ENCODE measurements at regions not wholly inside any gene's neighbourhood (a gene's known extent, or its start where the extent isn't known, plus 50 kb on each side); places are given as distances from the start of the nearest gene placed in this dataset.

DNA sequence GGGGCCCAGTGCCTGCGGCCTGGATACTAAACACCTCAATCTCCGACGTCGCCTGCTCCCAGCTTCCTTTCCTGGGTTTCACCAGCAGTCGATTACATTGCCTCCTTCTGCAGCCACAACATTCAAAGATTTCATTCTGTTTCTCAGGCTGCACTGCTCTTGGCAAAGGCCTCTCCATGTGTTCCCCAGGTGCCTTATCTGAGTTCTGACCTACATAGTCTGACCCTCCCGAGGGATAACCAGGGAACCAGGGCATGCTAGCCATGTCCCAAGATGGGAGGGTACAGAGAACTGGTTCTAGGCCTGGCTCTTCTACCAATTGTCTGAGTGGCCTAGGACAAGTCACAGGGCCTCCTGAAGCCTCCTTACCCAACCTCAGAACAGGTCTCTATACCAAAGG is 62.2 kb upstream of the ACSL1 start:
- Histone ChIP-seq H3K23ac (ENCODE audit: insufficient read length) (no peak overlapping the region), H4K8ac (ENCODE audit: extremely low read depth, insufficient read depth, low read length) (no peak overlapping the region), H2BK20ac (ENCODE audit: low read length) (no peak overlapping the region), H3K9me3 (ENCODE audit: insufficient read depth in 2 of 2, low read depth in 1 of 2, low read length in 1 of 2) (no peaks in the 10 kb centered on the region), H2BK12ac (ENCODE audit: low read depth, low read length) (no peak overlapping the region), H3K9ac (replicated peaks in 1 of 4; ENCODE audit: extremely low read depth in 1 of 4, low read depth in 3 of 4, low read length in 3 of 4) (no peak overlapping the region), H3K56ac (replicated peaks; ENCODE audit: insufficient read length, low read depth, low read length) (no peak overlapping the region), H2BK120ac (replicated peaks; ENCODE audit: low read depth, low read length) (no peak overlapping the region), H3K27ac (ENCODE audit: low read depth, low read length) (no peak overlapping the region), H2BK5ac (ENCODE audit: low read depth, low read length) (no peak overlapping the region), H4K91ac (replicated peaks; ENCODE audit: insufficient read length, low read length) (no peak overlapping the region), H2BK15ac (ENCODE audit: low read length) (no peak overlapping the region), H3K36me3 (ENCODE audit: control insufficient read depth in 2 of 4, insufficient read depth in 4 of 4, low read length in 3 of 4) (no peaks in the 10 kb centered on the region), H3K79me1 (ENCODE audit: low read depth, low read length) (no peaks in the 10 kb centered on the region), H3K18ac (ENCODE audit: extremely low read depth, low read length) (no peak overlapping the region), H3K79me2 (ENCODE audit: control insufficient read depth in 1 of 2, insufficient read depth in 2 of 2, low read length in 2 of 2) (no peaks in the 10 kb centered on the region), H3K4me2 (ENCODE audit: insufficient read depth in 1 of 2, low read depth in 2 of 2, low read length in 2 of 2) (no peak overlapping the region), H3K4me1 (replicated peaks in 1 of 4; ENCODE audit: control insufficient read depth in 3 of 4, insufficient read depth in 4 of 4, low read length in 3 of 4) (no peaks in the 10 kb centered on the region), H2AFZ (ENCODE audit: low read length) (no peak overlapping the region), H3K4ac (replicated peaks; ENCODE audit: insufficient read length, low read depth, low read length) (no peak overlapping the region), H2AK5ac (ENCODE audit: low read depth, low read length) (no peak overlapping the region), H3K4me3 (ENCODE audit: extremely low read depth in 1 of 4, insufficient read depth in 2 of 4, low read depth in 3 of 4, low read length in 4 of 4) (no peak overlapping the region), H3K23me2 (ENCODE audit: low read depth, low read length) (no peaks in the 10 kb centered on the region), H4K5ac (ENCODE audit: insufficient read length, low read depth, low read length) (no peak overlapping the region), H3K27me3 (replicated peaks in 1 of 4; ENCODE audit: control insufficient read depth in 3 of 4, extremely low read depth in 1 of 4, insufficient read depth in 3 of 4, low read length in 3 of 4) (no peaks in the 10 kb centered on the region), H4K20me1 (replicated peaks in 1 of 2; ENCODE audit: control insufficient read depth in 1 of 2, insufficient read depth in 2 of 2, low read length in 2 of 2) (no peaks in the 10 kb centered on the region), H3K14ac (ENCODE audit: insufficient read length) (no peak overlapping the region)
- TF ChIP-seq CBX5 (IDR thresholded peaks at IDR 0.05; ENCODE audit: low read depth, low read length), result no peak
- TF ChIP-seq, protein P1, sequence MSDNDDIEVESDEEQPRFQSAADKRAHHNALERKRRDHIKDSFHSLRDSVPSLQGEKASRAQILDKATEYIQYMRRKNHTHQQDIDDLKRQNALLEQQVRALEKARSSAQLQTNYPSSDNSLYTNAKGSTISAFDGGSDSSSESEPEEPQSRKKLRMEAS (IDR thresholded peaks at IDR 0.05), result no peak
- TF ChIP-seq RFX5 (IDR thresholded peaks at IDR 0.05; ENCODE audit: borderline replicate concordance, low read depth, low read length), result no peak
- no peak for TF ChIP-seq SIX5 (IDR thresholded peaks at IDR 0.05; ENCODE audit: low read depth, low read length)
- no peak for TF ChIP-seq SIN3A (conservative IDR thresholded peaks at IDR 0.05 in 1 of 2, IDR thresholded peaks at IDR 0.05 in 1 of 2; ENCODE audit: low read depth in 1 of 2, low read length in 2 of 2)
- no peak for TF ChIP-seq KDM5A (IDR thresholded peaks at IDR 0.05; ENCODE audit: low read length)
- no peak for TF ChIP-seq TEAD4 (IDR thresholded peaks at IDR 0.05; ENCODE audit: low read depth, low read length)
- TF ChIP-seq JUN (IDR thresholded peaks at IDR 0.05; ENCODE audit: low read depth, low read length), result no peak
- TF ChIP-seq, protein P2, sequence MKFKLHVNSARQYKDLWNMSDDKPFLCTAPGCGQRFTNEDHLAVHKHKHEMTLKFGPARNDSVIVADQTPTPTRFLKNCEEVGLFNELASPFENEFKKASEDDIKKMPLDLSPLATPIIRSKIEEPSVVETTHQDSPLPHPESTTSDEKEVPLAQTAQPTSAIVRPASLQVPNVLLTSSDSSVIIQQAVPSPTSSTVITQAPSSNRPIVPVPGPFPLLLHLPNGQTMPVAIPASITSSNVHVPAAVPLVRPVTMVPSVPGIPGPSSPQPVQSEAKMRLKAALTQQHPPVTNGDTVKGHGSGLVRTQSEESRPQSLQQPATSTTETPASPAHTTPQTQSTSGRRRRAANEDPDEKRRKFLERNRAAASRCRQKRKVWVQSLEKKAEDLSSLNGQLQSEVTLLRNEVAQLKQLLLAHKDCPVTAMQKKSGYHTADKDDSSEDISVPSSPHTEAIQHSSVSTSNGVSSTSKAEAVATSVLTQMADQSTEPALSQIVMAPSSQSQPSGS (IDR thresholded peaks at IDR 0.05; ENCODE audit: low read length), result no peak
- DNase-seq (ENCODE audit: low read depth in 1 of 2, low spot score in 2 of 2) (no peak), FAIRE-seq (no peak)
- WGBS, 2 experiments (ENCODE audit: extremely low coverage in 1 of 2, insufficient coverage in 1 of 2, insufficient read length in 1 of 2, insufficient replicate concordance in 2 of 2, low coverage in 1 of 2, low lambda C conversion rate in 2 of 2, missing lambda C conversion rate in 1 of 2), result 85% methylated on average over 6 of the region's 6 CpGs; no CpG with 5 or more reads in 1 of the 2 experiments
- ChIA-PET CTCF (ENCODE audit: partially characterized antibody) (no interaction called here), POLR2A (ENCODE audit: partially characterized antibody) (no interaction called here)

Data from H1 (cell line).